SK-N-SH (cell line): ENCODE measurements at regions not wholly inside any gene's neighbourhood (a gene's known extent, or its start where the extent isn't known, plus 50 kb on each side); places are given as distances from the start of the nearest gene placed in this dataset.

ENCODE experiments used
- CTCF ChIA-PET: fragments of 300-600, 350-600 bp; formaldehyde crosslinking; extraction: SDS; loops from one replicate; lab custom pipeline; 2021; lab: Yijun Ruan, JAX
- POLR2A ChIA-PET: fragments of 350-600 bp; sonication (Branson Sonifier 250); formaldehyde crosslinking; extraction: SDS; loops from one replicate; lab custom pipeline; 2020; ENCODE audit warnings: antibody characterized with exemption, inconsistent platforms; lab: Yijun Ruan, JAX
- DNase-seq: peaks from one replicate; pipeline ENCODE4 v3.0.0; 2012
- H2AFZ ChIP-seq: fragments of 200-600 bp; sonication (generic); 2 replicates; pipeline ENCODE4 v1.8.1; 2016; ENCODE audit warnings: antibody characterized with exemption, mild to moderate bottlenecking, low read depth
- H3F3A ChIP-seq: fragments of 200-600 bp; sonication (generic); replicated peaks from 2 replicates; pipeline ENCODE3; 2016; ENCODE audit warnings: antibody characterized with exemption, mild to moderate bottlenecking; ENCODE audit not compliant: insufficient read depth
- H3K27ac ChIP-seq, 2 experiments: fragments of 200-500 bp in 1 of 2; fragments of 200-600 bp in 1 of 2; sonication (Bioruptor generic) in 1 of 2; sonication (generic), shearing (Covaris generic) in 1 of 2; 2 replicates each; pipeline versions ENCODE4 v1.5.1 to v1.6.1; 2014 to 2016; ENCODE audit warnings: low read depth in 2 of 2, inconsistent platforms in 1 of 2, low read length in 1 of 2, mild to moderate bottlenecking in 1 of 2, mixed read lengths in 1 of 2
- H3K27me3 ChIP-seq: fragments of 200-600 bp; sonication (generic), shearing (Covaris generic); 2 replicates; pipeline ENCODE4 v1.6.1; 2016; ENCODE audit warnings: mixed run types; ENCODE audit not compliant: insufficient read depth
- H3K36me3 ChIP-seq, 2 experiments: fragments of 200-500 bp in 1 of 2; fragments of 200-600 bp in 1 of 2; sonication (Bioruptor generic) in 1 of 2; sonication (generic) in 1 of 2; replicated peaks in 1 of 2; 2 replicates each; pipeline versions ENCODE3 to v1.5.1; 2014 to 2016; ENCODE audit warnings: low read length in 1 of 2, mild to moderate bottlenecking in 1 of 2; ENCODE audit not compliant: insufficient read depth in 2 of 2, control insufficient read depth in 1 of 2
- H3K4me1 ChIP-seq, 2 experiments: fragments of 200-500 bp in 1 of 2; fragments of 200-600 bp in 1 of 2; sonication (Bioruptor generic) in 1 of 2; sonication (generic), shearing (Covaris generic) in 1 of 2; 2 replicates each; pipeline versions ENCODE4 v1.5.1 to v1.6.1; 2014 to 2016; ENCODE audit warnings: low read depth in 1 of 2, low read length in 1 of 2, mixed run types in 1 of 2; ENCODE audit not compliant: insufficient read depth in 2 of 2, control insufficient read depth in 1 of 2
- H3K4me2 ChIP-seq: fragments of 200-600 bp; sonication (generic), shearing (Covaris generic); 2 replicates; pipeline ENCODE4 v1.6.1; 2017; ENCODE audit warnings: mixed run types
- H3K4me3 ChIP-seq, 2 experiments: fragments of 200-500 bp in 1 of 2; fragments of 200-600 bp in 1 of 2; sonication (Bioruptor generic) in 1 of 2; sonication (generic), shearing (Covaris generic) in 1 of 2; 2 replicates each; pipeline versions ENCODE4 v1.5.1 to v1.8.1; 2014 to 2016; ENCODE audit warnings: low read depth in 2 of 2, inconsistent platforms in 1 of 2, low read length in 1 of 2, mild to moderate bottlenecking in 1 of 2, mixed read lengths in 1 of 2, moderate library complexity in 1 of 2
- H3K79me2 ChIP-seq: fragments of 200-600 bp; sonication (generic); 2 replicates; pipeline ENCODE4 v1.8.1; 2017; ENCODE audit warnings: mild to moderate bottlenecking; ENCODE audit not compliant: insufficient read depth
- H3K9ac ChIP-seq: fragments of 200-600 bp; sonication (generic); 2 replicates; pipeline ENCODE4 v1.6.1; 2017; ENCODE audit warnings: mixed run types
- H3K9me2 ChIP-seq: fragments of 200-600 bp; sonication (generic); 2 replicates; pipeline ENCODE4 v1.6.1; 2017; ENCODE audit warnings: mixed run types
- H3K9me3 ChIP-seq: fragments of 200-600 bp; sonication (generic); 2 replicates; pipeline ENCODE4 v1.6.1; 2017; ENCODE audit warnings: mixed run types, mild to moderate bottlenecking, moderate library complexity
- H4K20me1 ChIP-seq: fragments of 200-600 bp; sonication (generic); 2 replicates; pipeline ENCODE4 v1.6.1; 2017; ENCODE audit warnings: mild to moderate bottlenecking, mixed run types; ENCODE audit not compliant: insufficient read depth
- ELF1 ChIP-seq: IDR thresholded peaks from 2 replicates; pipeline ENCODE4 v1.4.0; 2012
- GATA2 ChIP-seq: sonication (generic); formaldehyde crosslinking; IDR thresholded peaks from 2 replicates; pipeline ENCODE4 v1.5.0; 2020; ENCODE audit warnings: mild to moderate bottlenecking, missing genetic modification reagents
- JUND ChIP-seq: IDR thresholded peaks from 2 replicates; pipeline ENCODE4 v1.4.0; 2012
- NRF1 ChIP-seq: IDR thresholded peaks from 2 replicates; pipeline ENCODE4 v1.6.1; 2012; ENCODE audit warnings: low read depth, mild to moderate bottlenecking, low read length
- POLR2AphosphoS5 ChIP-seq: IDR thresholded peaks from 2 replicates; pipeline ENCODE4 v1.6.1; 2012; ENCODE audit warnings: low read depth, low read length
- TCF12 ChIP-seq: IDR thresholded peaks from 2 replicates; pipeline ENCODE4 v1.4.0; 2012
- USF1 ChIP-seq: IDR thresholded peaks from 2 replicates; pipeline ENCODE4 v1.4.0; 2012; ENCODE audit warnings: low read depth, borderline replicate concordance
- WGBS: methylation state at CpG from one replicate; pipeline ENCODE4 v1.1.6; 2017; ENCODE audit warnings: low lambda C conversion rate; 5-methylcytosine and 5-hydroxymethylcytosine counted together
- TF ChIP-seq, protein P1 (sequence below): fragments of 200-600 bp; sonication (generic); IDR thresholded peaks from 2 replicates; pipeline ENCODE4 v1.6.1; 2017; ENCODE audit warnings: antibody characterized with exemption, mild to moderate bottlenecking, moderate library complexity

GRCh38 chr21:24730661-24731060 lies 876.6 kb downstream of the MRPL39 start:
- Histone ChIP-seq H3K4me3 (no peak overlapping the region), H3K36me3 (no peaks in the 10 kb centered on the region), H4K20me1 (no peaks in the 10 kb centered on the region), H3K9ac (no peak overlapping the region), H3K4me1 (no peaks in the 10 kb centered on the region), H3F3A (no peaks in the 10 kb centered on the region), H3K9me2 (no peaks in the 10 kb centered on the region), H2AFZ (no peak overlapping the region), H3K4me2 (no peak overlapping the region), H3K27me3 (no peaks in the 10 kb centered on the region), H3K9me3 (no peaks in the 10 kb centered on the region), H3K27ac (no peak overlapping the region), H3K79me2 (no peaks in the 10 kb centered on the region)
- CTCF ChIA-PET: no interaction called here
- POLR2A ChIA-PET: no interaction called here
- TF ChIP-seq ELF1 (no peak), POLR2AphosphoS5 (no peak)
- WGBS: 88% methylated on average over 1 of the region's 1 CpG
- DNase-seq: no peak

- TF ChIP-seq GATA2 (CRISPR knock-in tag) (no peak), JUND (no peak), ELF1 (no peak), USF1 (no peak), TCF12 (no peak)
- ChIA-PET CTCF (no interaction called here), POLR2A (no interaction called here)
- Histone ChIP-seq H3K27me3 (no peaks in the 10 kb centered on the region), H3K9me3 (no peaks in the 10 kb centered on the region), H3K36me3 (no peaks in the 10 kb centered on the region), H3F3A (no peaks in the 10 kb centered on the region), H3K9me2 (no peaks in the 10 kb centered on the region), H3K4me1 (no peaks in the 10 kb centered on the region), H4K20me1 (no peaks in the 10 kb centered on the region), H2AFZ (no peak overlapping the region; the same call in 1 of the 2 replicates), H3K4me2 (no peak overlapping the region), H3K9ac (no peak overlapping the region), H3K4me3 (no peak overlapping the region), H3K27ac (peak overlapping the region in 1 of 2 experiments; percentile 25; a peak in 1 of 4 replicates), H3K79me2 (no peaks in the 10 kb centered on the region)
- 50% methylated on average over 3 of the region's 3 CpGs for WGBS
- no peak for DNase-seq
Measured at GRCh38 chr21:24729568-24729967, 877.7 kb downstream of the MRPL39 start.

DNA sequence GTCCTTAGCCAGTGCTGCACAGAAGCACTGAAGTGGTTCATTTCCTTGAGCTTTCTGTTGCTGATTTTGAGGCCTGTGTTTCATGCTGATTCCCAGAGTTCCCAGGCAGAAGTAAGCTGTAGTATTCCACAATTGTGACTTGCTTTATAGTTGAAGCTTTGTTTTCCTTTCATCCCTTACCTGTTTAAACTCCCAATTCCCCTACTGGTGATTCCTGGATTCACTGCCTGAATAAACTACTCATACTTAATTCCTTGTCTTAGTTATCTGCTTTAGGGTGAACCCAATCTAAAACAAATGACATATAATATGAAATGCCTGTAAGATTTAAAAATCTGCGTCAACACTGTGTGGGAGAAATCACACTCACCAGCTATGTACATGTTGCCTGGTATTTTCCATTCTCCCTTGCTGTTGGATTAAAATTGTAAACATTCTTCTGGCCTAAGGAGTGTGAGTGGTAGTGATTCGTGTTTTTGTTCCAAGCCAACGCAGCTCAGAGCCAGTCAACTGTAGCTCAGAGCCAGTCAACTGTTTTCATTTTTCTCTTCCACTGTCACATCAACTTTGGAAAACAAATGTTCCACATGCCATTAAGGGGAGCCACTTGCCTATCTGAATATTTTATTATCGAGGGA lies 879.4 kb downstream of the MRPL39 start:
- no peak overlapping the region for H3K4me2 ChIP-seq
- no peaks in the 10 kb centered on the region for H4K20me1 ChIP-seq
- 56% methylated on average over 4 of the region's 4 CpGs for WGBS
- H3K79me2 ChIP-seq: no peaks in the 10 kb centered on the region
- ChIA-PET POLR2A (no interaction called here), CTCF (interaction anchor here (0.6 to 0.9 kb wide), 2 partner anchors 12 to 344 kb away, joined by 3 read pairs; no protein-coding TSS in a partner anchor)
- no peaks in the 10 kb centered on the region for H3F3A ChIP-seq
- H3K27me3 ChIP-seq: no peaks in the 10 kb centered on the region
- DNase-seq: no peak
- H3K4me3 ChIP-seq: no peak overlapping the region
- no peak overlapping the region for H3K9ac ChIP-seq
- no peaks in the 10 kb centered on the region for H3K4me1 ChIP-seq
- no peak for TF ChIP-seq NRF1
- no peak for TF ChIP-seq TCF12
- TF ChIP-seq, protein P1, sequence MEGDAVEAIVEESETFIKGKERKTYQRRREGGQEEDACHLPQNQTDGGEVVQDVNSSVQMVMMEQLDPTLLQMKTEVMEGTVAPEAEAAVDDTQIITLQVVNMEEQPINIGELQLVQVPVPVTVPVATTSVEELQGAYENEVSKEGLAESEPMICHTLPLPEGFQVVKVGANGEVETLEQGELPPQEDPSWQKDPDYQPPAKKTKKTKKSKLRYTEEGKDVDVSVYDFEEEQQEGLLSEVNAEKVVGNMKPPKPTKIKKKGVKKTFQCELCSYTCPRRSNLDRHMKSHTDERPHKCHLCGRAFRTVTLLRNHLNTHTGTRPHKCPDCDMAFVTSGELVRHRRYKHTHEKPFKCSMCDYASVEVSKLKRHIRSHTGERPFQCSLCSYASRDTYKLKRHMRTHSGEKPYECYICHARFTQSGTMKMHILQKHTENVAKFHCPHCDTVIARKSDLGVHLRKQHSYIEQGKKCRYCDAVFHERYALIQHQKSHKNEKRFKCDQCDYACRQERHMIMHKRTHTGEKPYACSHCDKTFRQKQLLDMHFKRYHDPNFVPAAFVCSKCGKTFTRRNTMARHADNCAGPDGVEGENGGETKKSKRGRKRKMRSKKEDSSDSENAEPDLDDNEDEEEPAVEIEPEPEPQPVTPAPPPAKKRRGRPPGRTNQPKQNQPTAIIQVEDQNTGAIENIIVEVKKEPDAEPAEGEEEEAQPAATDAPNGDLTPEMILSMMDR: peak; percentile 12; the same call in 1 of the 2 replicates
- TF ChIP-seq, all 33 proteins: peak for 1
- no peaks in the 10 kb centered on the region for H3K9me3 ChIP-seq
- no peaks in the 10 kb centered on the region for H3K9me2 ChIP-seq
- peak overlapping the region; percentile 60 for H2AFZ ChIP-seq
- no peak overlapping the region for H3K27ac ChIP-seq
- H3K36me3 ChIP-seq: no peaks in the 10 kb centered on the region
